PFSK-1 (cell line): ENCODE measurements at regions not wholly inside any gene's neighbourhood (a gene's known extent, or its start where the extent isn't known, plus 50 kb on each side); places are given as distances from the start of the nearest gene placed in this dataset.

Experiments used
- FOXP2 ChIP-seq: optimal IDR thresholded peaks from 2 replicates; pipeline ENCODE3; 2011; ENCODE audit warnings: borderline replicate concordance, control low read depth, inconsistent platforms; ENCODE audit not compliant: insufficient read depth; ENCODE audit errors: extremely low read length, extremely low read depth
- POLR2AphosphoS5 ChIP-seq: IDR thresholded peaks from 2 replicates; pipeline ENCODE4 v1.6.1; 2012; ENCODE audit warnings: low read depth, mild to moderate bottlenecking, control low read depth, low read length, moderate library complexity
- SIN3A ChIP-seq: IDR thresholded peaks from 2 replicates; pipeline ENCODE4 v1.6.1; 2012; ENCODE audit warnings: mild to moderate bottlenecking, low read length, moderate library complexity, borderline replicate concordance; ENCODE audit not compliant: insufficient read depth
- TAF1 ChIP-seq: IDR thresholded peaks from 2 replicates; pipeline ENCODE4 v1.6.1; 2012; ENCODE audit warnings: low read length, control low read depth, borderline replicate concordance; ENCODE audit not compliant: insufficient read depth
- TF ChIP-seq, protein P1 (sequence below), 2 experiments: IDR thresholded peaks; 2 replicates each; pipeline versions ENCODE4 v1.6.1 to v1.8.0; 2011 to 2012; ENCODE audit warnings: low read depth in 2 of 2, low read length in 2 of 2, control low read depth in 1 of 2, inconsistent platforms in 1 of 2, mild to moderate bottlenecking in 1 of 2, moderate library complexity in 1 of 2; ENCODE audit not compliant: insufficient read depth in 1 of 2

GRCh38 chr9:91039125-91039834, 237.7 kb downstream of the SYK start:
- no peak for TF ChIP-seq TAF1
- TF ChIP-seq SIN3A, result no peak
- no peak for TF ChIP-seq POLR2AphosphoS5
- TF ChIP-seq FOXP2, result no peak
- TF ChIP-seq, protein P1, sequence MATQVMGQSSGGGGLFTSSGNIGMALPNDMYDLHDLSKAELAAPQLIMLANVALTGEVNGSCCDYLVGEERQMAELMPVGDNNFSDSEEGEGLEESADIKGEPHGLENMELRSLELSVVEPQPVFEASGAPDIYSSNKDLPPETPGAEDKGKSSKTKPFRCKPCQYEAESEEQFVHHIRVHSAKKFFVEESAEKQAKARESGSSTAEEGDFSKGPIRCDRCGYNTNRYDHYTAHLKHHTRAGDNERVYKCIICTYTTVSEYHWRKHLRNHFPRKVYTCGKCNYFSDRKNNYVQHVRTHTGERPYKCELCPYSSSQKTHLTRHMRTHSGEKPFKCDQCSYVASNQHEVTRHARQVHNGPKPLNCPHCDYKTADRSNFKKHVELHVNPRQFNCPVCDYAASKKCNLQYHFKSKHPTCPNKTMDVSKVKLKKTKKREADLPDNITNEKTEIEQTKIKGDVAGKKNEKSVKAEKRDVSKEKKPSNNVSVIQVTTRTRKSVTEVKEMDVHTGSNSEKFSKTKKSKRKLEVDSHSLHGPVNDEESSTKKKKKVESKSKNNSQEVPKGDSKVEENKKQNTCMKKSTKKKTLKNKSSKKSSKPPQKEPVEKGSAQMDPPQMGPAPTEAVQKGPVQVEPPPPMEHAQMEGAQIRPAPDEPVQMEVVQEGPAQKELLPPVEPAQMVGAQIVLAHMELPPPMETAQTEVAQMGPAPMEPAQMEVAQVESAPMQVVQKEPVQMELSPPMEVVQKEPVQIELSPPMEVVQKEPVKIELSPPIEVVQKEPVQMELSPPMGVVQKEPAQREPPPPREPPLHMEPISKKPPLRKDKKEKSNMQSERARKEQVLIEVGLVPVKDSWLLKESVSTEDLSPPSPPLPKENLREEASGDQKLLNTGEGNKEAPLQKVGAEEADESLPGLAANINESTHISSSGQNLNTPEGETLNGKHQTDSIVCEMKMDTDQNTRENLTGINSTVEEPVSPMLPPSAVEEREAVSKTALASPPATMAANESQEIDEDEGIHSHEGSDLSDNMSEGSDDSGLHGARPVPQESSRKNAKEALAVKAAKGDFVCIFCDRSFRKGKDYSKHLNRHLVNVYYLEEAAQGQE (IDR thresholded peaks at IDR 0.05; ENCODE audit: insufficient read depth in 1 of 2, low read depth in 2 of 2, low read length in 2 of 2), result no peak

GRCh38 chr9:91039835-91040140, 238.2 kb downstream of the SYK start:
- TF ChIP-seq FOXP2, result no peak
- TF ChIP-seq, protein P1 (IDR thresholded peaks at IDR 0.05; ENCODE audit: insufficient read depth in 1 of 2, low read depth in 2 of 2, low read length in 2 of 2), result no peak
- TF ChIP-seq POLR2AphosphoS5, result no peak
- no peak for TF ChIP-seq SIN3A
- TF ChIP-seq TAF1, result no peak

DNA sequence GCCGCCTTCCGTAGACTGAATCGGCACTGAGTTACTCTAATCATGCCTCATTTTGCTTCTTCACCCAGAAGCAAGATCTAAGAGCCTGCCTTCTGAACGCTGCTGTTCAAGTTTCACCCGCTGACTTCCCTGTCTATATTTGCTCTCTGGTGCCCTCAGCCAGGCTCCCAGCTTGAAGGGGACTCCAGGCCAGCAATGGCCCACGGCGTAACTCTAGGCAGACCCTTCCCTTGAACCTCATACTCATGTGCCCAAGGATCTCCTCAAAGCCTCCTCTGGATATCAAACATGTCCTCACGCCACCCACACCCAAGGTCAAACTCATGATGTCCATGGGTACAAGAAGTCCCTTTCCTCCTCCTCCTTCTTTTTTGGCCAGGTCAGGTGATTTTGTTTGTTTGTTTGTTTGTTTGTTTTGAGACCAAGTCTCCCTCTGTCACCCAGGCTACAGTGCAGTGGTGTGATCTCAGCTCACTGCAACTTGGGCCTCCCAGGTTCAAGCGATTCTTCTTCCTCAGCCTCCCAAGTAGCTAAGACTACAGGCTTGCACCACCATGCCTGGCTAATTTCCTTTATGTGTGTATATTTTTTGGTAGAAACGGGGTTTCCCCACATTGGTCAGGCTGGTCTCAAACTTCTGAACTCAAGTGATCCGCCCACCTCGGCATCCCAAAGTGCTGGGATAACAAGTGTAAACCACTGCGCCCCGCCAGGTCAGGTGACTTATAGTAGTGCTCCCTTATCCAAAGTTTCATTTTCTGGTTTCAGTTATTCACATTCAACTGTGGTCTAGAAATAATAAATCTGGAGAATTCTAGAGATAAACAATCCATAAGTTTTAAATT, 239.0 kb downstream of the SYK start:
- no peak for TF ChIP-seq SIN3A
- TF ChIP-seq POLR2AphosphoS5, result no peak
- no peak for TF ChIP-seq TAF1
- TF ChIP-seq FOXP2, result no peak
- TF ChIP-seq, protein P1 (IDR thresholded peaks at IDR 0.05; ENCODE audit: insufficient read depth in 1 of 2, low read depth in 2 of 2, low read length in 2 of 2), result no peak

GRCh38 chr9:91042024-91042423, 240.4 kb downstream of the SYK start:
- TF ChIP-seq FOXP2 (no peak), POLR2AphosphoS5 (no peak), TAF1 (no peak), SIN3A (no peak)
- TF ChIP-seq, protein P1 (IDR thresholded peaks at IDR 0.05; ENCODE audit: insufficient read depth in 1 of 2, low read depth in 2 of 2, low read length in 2 of 2), result no peak
